ENCODE measurements at regions not wholly inside any gene's neighbourhood (a gene's known extent, or its start where the extent isn't known, plus 50 kb on each side); places are given as distances from the start of the nearest gene placed in this dataset.

DNA sequence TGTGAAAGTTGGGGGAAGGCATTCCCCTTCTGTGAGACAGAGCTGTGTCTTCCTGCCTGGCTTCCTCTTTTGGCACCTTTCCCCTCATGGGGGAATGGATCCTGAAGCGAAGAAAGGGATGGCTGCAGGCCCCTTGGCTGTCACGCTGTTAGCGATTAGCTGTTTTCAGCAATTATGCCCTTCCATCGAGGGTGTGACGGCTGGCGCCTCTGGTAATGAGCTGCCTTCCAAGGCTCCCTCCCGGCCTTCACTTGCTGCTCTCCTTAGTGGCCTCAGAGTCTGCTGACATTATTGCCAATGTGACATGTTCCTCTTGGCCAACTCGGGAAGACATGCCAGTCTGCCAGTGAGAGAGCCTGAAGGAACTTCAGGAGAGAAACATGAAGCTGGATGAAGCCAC is 162.1 kb downstream of the ZIC5 start:
- TF ChIP-seq ELF4 (IDR thresholded peaks at IDR 0.05) = no peak
- TF ChIP-seq ARNT (IDR thresholded peaks at IDR 0.05) = no peak
- no peak for TF ChIP-seq ZNF384 (IDR thresholded peaks at IDR 0.05)
- no peak for TF ChIP-seq LEF1 (IDR thresholded peaks at IDR 0.05; ENCODE audit: borderline replicate concordance)
- TF ChIP-seq SUZ12 (IDR thresholded peaks at IDR 0.05) = no peak
- no peak for TF ChIP-seq SP1 (IDR thresholded peaks at IDR 0.05)
- TF ChIP-seq FOXM1 (IDR thresholded peaks at IDR 0.05; ENCODE audit: borderline replicate concordance) = no peak
- no peak for TF ChIP-seq PKNOX1 (IDR thresholded peaks at IDR 0.05)
- no peak for TF ChIP-seq L3MBTL2 (conservative IDR thresholded peaks at IDR 0.05)
- no peak for TF ChIP-seq BHLHE40 (IDR thresholded peaks at IDR 0.05; ENCODE audit: borderline replicate concordance)
- TF ChIP-seq TARDBP (IDR thresholded peaks at IDR 0.05) = no peak
- TF ChIP-seq NFRKB (IDR thresholded peaks at IDR 0.05) = no peak
- no peak for TF ChIP-seq FOXA1 (IDR thresholded peaks at IDR 0.05)

Measured in HEK293T (cell line).